Endothelial cell of umbilical vein (primary cell): ENCODE measurements at regions not wholly inside any gene's neighbourhood (a gene's known extent, or its start where the extent isn't known, plus 50 kb on each side); places are given as distances from the start of the nearest gene placed in this dataset.

Source experiments
- EZH2 ChIP-seq: IDR thresholded peaks from 2 replicates; pipeline ENCODE4 v1.6.1; 2012; ENCODE audit warnings: borderline replicate concordance, low read depth, mild to moderate bottlenecking, moderate library complexity, low read length, inconsistent platforms; ENCODE audit not compliant: severe bottlenecking
- FOS ChIP-seq: IDR thresholded peaks from 2 replicates; pipeline ENCODE4 v1.6.1; 2011; ENCODE audit warnings: mild to moderate bottlenecking, low read length, moderate library complexity, borderline replicate concordance; ENCODE audit not compliant: insufficient read depth
- JUN ChIP-seq: IDR thresholded peaks from 2 replicates; pipeline ENCODE4 v1.6.1; 2011; ENCODE audit warnings: borderline replicate concordance, low read depth; ENCODE audit not compliant: insufficient read length, insufficient read depth
- MYC ChIP-seq: IDR thresholded peaks from one replicate; pipeline ENCODE4 v1.6.1; 2011; ENCODE audit warnings: mild to moderate bottlenecking, low read depth, low read length
- POLR2A ChIP-seq: IDR thresholded peaks from 2 replicates; pipeline ENCODE4 v1.6.1; 2012; ENCODE audit warnings: low read depth, mild to moderate bottlenecking, control low read depth, low read length
- POLR2AphosphoS5 ChIP-seq: IDR thresholded peaks from 2 replicates; pipeline ENCODE4 v1.6.1; 2012; ENCODE audit warnings: low read depth, mild to moderate bottlenecking, control low read depth, low read length, moderate library complexity; ENCODE audit not compliant: insufficient read depth
- TF ChIP-seq, protein P1 (sequence below), 2 donors: IDR thresholded peaks; 1 replicate in 1 of 2; 2 replicates in 1 of 2; pipeline ENCODE4 v1.5.1; 2011; ENCODE audit warnings: low read length in 2 of 2, mild to moderate bottlenecking in 2 of 2, moderate library complexity in 2 of 2, control low read depth in 1 of 2, inconsistent platforms in 1 of 2, low read depth in 1 of 2; ENCODE audit not compliant: insufficient read depth in 1 of 2; ENCODE audit errors: extremely low read depth in 1 of 2
- TF ChIP-seq, protein P2 (sequence below): IDR thresholded peaks from 2 replicates; pipeline ENCODE4 v1.6.1; 2011; ENCODE audit not compliant: insufficient read depth, insufficient read length

DNA sequence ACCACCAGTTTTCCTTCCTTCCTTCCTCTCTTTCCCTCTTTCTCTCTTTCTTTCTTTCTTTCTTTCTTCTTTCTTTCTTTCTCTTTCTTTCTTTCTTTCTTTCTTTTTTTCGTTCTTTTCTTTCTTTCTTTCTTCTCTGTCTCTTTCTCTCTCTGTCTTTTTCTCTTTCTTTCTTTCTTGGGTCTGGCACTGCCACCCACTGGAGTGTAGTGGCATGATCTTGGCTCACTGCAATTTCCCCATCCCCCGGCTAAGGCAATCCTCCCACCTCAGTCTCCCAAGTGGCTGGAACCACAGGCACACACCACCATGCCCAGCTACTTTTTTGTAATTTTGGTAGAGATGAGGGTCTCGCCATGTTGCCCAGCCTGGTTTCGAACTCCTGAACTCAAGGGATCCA lies 51.6 kb upstream of the NHS start:
- TF ChIP-seq, protein P1, sequence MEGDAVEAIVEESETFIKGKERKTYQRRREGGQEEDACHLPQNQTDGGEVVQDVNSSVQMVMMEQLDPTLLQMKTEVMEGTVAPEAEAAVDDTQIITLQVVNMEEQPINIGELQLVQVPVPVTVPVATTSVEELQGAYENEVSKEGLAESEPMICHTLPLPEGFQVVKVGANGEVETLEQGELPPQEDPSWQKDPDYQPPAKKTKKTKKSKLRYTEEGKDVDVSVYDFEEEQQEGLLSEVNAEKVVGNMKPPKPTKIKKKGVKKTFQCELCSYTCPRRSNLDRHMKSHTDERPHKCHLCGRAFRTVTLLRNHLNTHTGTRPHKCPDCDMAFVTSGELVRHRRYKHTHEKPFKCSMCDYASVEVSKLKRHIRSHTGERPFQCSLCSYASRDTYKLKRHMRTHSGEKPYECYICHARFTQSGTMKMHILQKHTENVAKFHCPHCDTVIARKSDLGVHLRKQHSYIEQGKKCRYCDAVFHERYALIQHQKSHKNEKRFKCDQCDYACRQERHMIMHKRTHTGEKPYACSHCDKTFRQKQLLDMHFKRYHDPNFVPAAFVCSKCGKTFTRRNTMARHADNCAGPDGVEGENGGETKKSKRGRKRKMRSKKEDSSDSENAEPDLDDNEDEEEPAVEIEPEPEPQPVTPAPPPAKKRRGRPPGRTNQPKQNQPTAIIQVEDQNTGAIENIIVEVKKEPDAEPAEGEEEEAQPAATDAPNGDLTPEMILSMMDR (IDR thresholded peaks at IDR 0.05; ENCODE audit: extremely low read depth in 1 of 2, insufficient read depth in 1 of 2, low read depth in 1 of 2, low read length in 2 of 2) = no peak
- TF ChIP-seq, protein P2, sequence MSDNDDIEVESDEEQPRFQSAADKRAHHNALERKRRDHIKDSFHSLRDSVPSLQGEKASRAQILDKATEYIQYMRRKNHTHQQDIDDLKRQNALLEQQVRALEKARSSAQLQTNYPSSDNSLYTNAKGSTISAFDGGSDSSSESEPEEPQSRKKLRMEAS = no peak
- TF ChIP-seq FOS (no peak), EZH2 (no peak), POLR2A (no peak), JUN (no peak), POLR2AphosphoS5 (no peak), MYC (no peak)
